ENCODE measurements at regions not wholly inside any gene's neighbourhood (a gene's known extent, or its start where the extent isn't known, plus 50 kb on each side); places are given as distances from the start of the nearest gene placed in this dataset.

DNA sequence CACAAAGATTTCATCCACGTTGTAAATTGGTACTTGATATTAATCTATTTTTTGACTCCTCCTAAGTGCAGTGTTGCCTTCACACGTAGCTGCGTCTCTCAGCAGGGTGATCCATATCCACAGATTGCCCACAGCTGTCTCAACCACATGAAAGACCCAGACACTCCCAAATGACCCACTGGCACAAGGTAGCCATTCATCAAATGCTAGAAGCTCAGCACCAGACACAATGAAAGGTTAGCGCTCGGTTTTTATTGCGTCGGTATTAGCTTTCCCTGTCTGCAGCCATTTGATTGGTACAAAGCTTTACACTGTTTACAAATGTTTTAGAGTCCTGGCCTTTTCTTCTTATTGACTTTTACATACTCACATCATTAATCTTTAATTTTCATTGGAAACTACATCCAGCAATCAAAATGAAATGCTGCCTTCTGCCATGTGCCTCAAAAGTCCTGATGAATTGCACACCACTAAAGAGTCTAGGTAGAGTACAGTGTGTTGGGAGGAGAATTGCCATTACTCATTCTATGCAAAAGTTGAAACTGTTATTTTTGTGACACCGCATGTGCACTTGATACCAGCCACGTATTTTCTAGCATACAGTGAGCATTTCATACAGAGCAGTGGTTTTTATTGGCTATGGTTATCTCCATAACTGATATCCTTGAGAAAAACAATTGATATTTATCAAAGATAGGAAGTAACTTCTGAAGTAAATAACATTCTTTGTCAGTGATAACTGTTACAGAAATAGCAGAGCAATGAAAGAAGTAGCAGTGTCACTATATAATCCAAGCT, 127.3 kb upstream of the NUDT7 start:
- no peak for DNase-seq

DNA sequence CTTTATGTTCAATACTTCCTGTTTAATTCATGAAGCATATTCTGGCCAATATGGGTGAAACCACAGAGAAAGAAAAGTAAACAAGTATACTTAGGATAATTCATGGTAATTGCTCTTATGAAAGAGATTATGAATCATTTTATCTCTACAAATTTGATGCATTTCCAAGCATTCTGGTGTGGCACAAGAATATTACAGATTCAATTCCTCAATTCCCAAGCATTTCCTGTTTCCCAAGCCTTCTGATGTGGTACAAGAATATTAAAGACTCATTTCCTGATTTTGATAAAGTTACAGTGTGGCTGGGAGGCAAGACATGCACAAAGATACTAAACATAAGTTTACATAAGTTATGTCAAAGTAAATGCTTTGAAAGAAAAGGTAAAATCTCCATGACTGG, 126.1 kb upstream of the NUDT7 start:
- DNase-seq: no peak

DNA sequence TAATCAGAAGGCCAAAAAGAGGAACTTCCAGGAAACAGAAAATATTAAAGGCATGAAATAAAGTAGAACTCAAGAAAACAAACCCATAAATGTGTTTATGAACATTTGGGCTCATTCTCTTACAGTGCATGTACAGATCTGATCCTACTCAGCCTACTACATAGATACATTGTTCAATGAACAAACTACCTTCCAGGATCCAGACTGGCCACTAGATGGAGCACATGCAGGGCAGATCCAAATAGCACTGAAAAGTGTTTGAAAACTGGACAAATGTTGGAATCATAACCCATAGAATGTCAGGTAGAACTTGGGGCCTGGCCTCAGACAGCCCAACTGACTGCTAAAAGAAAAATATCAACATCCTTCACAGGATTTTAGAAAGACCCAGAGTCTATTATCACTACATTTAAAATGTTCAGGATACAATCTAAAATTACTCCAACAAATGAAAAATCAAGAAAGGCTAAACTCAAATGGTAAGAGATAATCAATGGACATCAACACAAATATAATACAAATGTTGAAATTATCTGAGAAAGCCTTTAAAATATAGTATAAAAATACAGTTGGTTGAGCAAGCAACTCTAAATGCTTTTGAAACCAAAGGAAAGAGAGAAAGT, 122.4 kb upstream of the NUDT7 start:
- DNase-seq: no peak

DNA sequence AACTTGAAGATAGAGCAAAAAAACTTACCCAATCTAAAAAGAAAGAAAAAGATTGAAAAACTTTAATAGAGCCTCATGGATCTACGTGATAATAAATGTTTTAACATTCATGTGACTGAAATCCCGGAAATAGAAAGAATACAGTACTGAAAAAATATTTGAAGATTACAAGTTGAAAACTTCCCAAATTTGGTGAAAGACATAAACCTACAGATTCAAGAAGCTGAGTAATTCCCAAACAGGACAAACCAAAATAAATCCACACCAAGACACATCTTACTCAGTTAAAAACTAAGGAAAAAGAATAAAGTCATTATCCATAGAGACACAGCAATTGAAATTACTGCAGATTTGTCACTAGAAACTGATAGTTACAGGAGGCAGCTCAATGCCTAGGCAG, 121.8 kb upstream of the NUDT7 start:
- DNase-seq: no peak

DNA sequence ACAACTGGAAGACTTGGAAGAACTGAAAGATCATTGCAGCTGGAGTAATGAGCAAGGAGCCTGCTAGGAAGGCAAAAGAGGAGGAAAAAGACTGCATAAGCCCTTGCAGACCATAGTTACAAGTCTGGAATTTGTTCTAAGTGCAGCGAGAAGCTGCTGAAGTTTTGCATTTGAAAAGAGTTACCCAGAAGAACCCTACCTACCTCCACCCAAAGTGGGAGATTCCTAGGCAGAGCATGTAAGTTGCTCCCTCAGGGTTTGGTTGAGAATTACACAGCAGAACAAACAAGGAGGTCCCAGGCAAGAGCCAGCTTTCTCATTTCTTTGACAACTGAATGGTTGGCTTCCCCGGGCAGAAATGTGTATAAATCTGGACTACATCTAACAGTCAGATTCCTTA, 118.7 kb upstream of the NUDT7 start:
- no peak for DNase-seq

DNA sequence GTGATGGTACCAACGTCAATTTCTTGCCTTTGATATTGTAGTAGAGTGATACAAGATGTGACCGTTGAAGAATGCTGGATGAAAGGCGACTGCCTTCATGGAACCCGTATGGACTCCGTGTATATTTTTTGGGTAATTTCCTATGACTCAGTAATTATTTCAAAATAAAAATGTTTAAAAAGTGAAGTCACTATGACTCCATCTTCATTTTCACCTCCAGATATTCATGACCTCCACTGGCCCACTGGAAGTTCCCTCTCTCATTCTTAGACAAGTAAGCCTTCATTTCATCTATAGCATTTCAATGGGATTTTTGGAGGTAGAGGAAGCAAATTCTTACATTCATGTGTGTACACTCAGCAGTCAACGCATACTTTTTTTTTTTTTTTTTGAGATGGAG, 111.8 kb upstream of the NUDT7 start:
- DNase-seq: no peak

- DNase-seq: no peak
Observed at GRCh38 chr16:77611386-77611785, 110.9 kb upstream of the NUDT7 start.

GRCh38 chr16:77612596-77612995, 109.7 kb upstream of the NUDT7 start:
- no peak for DNase-seq

- no peak for DNase-seq
Observed at GRCh38 chr16:77613095-77613494, 109.2 kb upstream of the NUDT7 start.

DNA sequence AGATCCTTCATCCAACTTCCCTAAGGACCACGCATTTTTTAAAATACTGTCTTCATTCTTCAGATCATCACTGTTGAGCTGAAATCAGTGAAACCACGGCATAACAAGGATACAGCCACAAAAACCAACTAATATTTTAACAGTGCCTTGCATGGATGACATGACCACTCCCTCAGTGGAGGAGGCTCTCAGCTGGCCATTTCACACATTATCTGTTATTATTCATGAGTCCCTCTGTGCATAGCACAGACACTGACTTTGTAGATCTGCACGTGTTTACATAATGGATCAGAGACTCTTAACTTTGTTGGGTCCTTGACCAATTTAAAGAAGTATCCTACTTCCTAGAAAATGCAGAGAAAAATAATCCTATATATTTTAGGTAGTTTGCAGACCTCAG, 104.8 kb upstream of the NUDT7 start:
- DNase-seq: no peak

DNA sequence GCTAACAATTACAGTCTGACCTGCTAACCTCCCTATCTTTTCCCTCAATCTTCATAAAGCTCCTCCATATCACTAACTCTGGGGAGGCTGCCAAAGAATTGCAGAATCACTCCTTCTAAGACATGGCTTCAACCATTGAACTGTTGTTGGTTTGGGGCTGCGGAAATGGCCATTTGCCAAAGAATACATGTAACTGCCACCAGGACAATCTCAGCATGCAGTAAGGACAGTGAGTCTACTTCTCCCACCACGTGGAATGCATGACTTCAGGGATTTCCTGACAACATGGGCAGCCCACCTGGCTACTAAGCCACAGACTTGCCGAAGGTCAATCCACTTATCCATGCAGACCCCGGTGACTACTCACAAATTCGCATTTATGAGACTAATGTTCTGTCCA, 104.3 kb upstream of the NUDT7 start:
- no peak for DNase-seq

GRCh38 chr16:77618951-77619350, 103.4 kb upstream of the NUDT7 start:
- no peak for DNase-seq

DNA sequence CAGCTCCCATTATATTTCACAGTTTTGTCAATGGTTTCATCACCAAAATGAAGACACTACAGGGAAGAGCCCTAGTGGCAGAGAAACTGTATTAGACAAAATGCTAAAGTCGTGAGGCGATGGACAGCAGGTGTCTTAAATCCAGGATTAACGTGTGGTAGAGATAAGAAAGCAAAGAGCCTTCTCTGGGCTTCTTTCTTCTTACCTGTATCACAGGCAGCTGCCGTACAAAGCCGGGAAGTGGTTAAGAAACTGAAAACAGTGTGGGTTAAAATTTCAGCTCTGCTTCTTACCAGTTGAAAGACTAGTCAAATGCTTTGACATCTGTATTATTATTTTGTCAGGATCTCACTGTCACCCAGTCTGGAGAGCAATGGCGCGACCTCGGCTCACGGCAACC, 98.2 kb upstream of the NUDT7 start:
- DNase-seq: no peak

- no peak for DNase-seq
Observed at GRCh38 chr16:77636615-77637014, 85.7 kb upstream of the NUDT7 start.

DNA sequence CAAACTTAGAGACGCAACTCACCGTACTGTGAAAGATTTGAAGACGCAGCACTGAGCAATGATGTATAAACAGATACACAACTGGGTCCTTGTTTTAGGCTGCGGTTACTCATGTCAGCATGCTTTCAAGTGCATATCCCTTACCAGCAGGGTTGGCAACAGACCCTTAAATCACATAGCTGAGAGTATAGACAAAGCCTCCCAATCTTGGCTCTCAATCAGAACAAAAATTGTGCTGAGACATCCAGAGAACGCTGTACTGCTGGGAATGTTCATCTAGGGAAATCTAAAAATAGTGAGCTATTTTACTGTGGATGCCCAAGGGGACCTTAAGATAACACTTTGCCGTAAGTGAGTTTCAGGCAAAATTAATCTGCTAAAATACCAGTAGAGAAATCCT, 84.4 kb upstream of the NUDT7 start:
- no peak for DNase-seq

GRCh38 chr16:77643176-77643575, 79.1 kb upstream of the NUDT7 start:
- no peak for DNase-seq

GRCh38 chr16:77645764-77646163, 76.5 kb upstream of the NUDT7 start:
- DNase-seq: no peak

- DNase-seq: no peak
Observed at GRCh38 chr16:77647726-77648125, 74.6 kb upstream of the NUDT7 start.

GRCh38 chr16:77650761-77651160, 71.6 kb upstream of the NUDT7 start:
- DNase-seq: no peak

- no peak for DNase-seq
Observed at GRCh38 chr16:77652399-77652798, 69.9 kb upstream of the NUDT7 start.

DNA sequence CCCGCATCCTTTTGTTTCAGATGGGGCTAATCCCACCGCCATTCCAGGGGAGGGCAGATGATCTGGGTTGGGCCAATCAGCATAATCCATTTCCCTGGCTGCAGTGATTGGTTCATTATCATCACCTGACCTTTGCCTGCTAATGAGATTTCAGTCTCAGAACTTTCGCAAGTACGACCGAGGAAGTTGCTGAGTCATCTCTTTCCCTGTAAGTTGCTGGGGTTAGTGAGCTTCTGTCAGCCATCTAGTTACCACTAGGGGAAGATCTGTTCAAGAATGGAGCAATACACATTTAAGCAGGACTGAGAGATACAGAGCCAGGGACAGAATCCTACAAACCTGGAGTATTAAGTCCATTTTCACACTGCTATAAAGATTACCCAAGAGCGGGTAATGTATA, 65.3 kb upstream of the NUDT7 start:
- DNase-seq: no peak

GRCh38 chr16:77660311-77660710, 62.0 kb upstream of the NUDT7 start:
- no peak for DNase-seq

- DNase-seq: no peak
Observed at GRCh38 chr16:77662246-77662645, 60.1 kb upstream of the NUDT7 start.

GRCh38 chr16:77663711-77664110, 58.6 kb upstream of the NUDT7 start:
- no peak for DNase-seq

- no peak for DNase-seq
Observed at GRCh38 chr16:77666771-77667170, 55.5 kb upstream of the NUDT7 start.

Data from DMS79 (cell line).